ENCODE measurements at regions not wholly inside any gene's neighbourhood (a gene's known extent, or its start where the extent isn't known, plus 50 kb on each side); places are given as distances from the start of the nearest gene placed in this dataset.

DNA sequence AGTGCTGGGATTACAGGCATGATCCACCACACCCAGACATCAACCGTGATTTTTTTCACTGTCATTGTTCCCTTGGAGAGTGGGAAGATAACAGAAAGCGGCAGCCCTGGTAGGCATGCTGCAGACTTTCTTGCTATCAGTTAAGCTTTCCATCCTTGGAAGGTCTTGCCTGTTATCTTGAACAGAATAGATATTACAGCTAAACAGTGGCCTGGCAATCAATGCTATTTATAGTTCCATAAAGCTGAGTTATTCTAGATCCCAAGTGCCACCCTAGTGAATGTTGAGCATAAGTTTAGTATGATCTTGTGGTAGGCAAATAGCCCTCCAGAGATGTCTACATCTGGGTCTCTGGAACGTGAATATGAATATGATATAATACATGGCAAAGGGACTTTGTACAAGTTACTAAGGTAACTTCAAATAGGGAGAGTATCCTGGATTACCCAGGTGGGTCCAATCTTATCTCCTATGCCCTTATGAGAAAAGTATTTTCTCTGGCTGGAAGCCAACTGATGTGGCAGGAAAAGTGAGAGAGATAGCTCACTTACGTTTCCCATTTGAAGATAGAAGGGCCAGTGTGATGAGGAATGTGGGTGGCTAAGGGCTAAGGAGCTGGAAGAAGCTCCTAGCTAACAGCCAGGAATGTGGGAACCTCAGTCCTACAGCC lies 609.1 kb upstream of the IGFBP3 start:
- Mint-ChIP-seq H3K9me3 (peaks cover 0 to 14% (median 6%) of the 10 kb centered on the region in 8 donors), H3K27ac (no peak overlapping the region), H3K4me1 (no peaks in the 10 kb centered on the region), H3K4me3 (no peak overlapping the region), H3K27me3 (no peaks in the 10 kb centered on the region), H3K36me3 (no peaks in the 10 kb centered on the region)
- H3K4me1 ChIP-seq (ENCODE audit: insufficient read depth, low read length) = no peaks in the 10 kb centered on the region
- CTCF ChIA-PET (ENCODE audit: partially characterized antibody) = interaction anchor here (0.7 kb wide), 1 partner anchor 107 kb away, joined by 3 read pairs; no protein-coding TSS in a partner anchor
- H3K9me3 ChIP-seq (ENCODE audit: control insufficient read depth in 1 of 2, low read length in 2 of 2) = no peaks in the 10 kb centered on the region
- no peak for DNase-seq
- no peak overlapping the region for H3K4me3 ChIP-seq (ENCODE audit: low read length in 2 of 2)
- intact Hi-C loops (cut with micrococcal nuclease) = no loop called here
- H3K27ac ChIP-seq (ENCODE audit: low read depth, low read length) = no peak overlapping the region
- POLR2A ChIA-PET (ENCODE audit: partially characterized antibody) = no interaction called here
- H3K27me3 ChIP-seq (ENCODE audit: insufficient read depth, low read length) = no peaks in the 10 kb centered on the region
- no peaks in the 10 kb centered on the region for H3K36me3 ChIP-seq (ENCODE audit: insufficient read depth, low read length)

DNA sequence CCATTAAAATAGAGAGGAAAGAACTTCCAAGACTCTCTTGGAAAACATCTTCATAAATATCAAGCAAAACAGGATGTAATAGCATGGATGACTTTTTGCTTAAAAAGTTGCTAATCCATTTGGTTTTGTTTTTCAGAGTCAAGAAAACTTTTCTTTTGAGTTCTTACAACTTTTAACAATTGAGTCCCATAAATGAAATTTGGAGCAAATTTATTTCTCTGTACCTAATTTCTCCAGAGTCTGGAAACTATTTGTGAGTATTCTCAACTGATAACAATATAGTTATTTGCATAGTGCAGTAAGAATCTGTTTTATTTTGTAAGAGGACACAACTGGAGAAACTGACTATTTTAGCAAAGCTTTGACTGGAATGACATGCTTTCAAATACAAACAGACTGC lies 606.3 kb upstream of the IGFBP3 start:
- Mint-ChIP-seq H3K4me1 (no peaks in the 10 kb centered on the region), H3K9me3 (peaks cover 2 to 16% (median 10%) of the 10 kb centered on the region in 8 donors), H3K27me3 (no peaks in the 10 kb centered on the region), H3K36me3 (no peaks in the 10 kb centered on the region), H3K4me3 (no peak overlapping the region), H3K27ac (no peak overlapping the region)
- ChIA-PET CTCF (ENCODE audit: partially characterized antibody) (no interaction called here), POLR2A (ENCODE audit: partially characterized antibody) (no interaction called here)
- Histone ChIP-seq H3K4me3 (ENCODE audit: low read length in 2 of 2) (no peak overlapping the region), H3K27ac (ENCODE audit: low read depth, low read length) (no peak overlapping the region), H3K27me3 (ENCODE audit: insufficient read depth, low read length) (no peaks in the 10 kb centered on the region), H3K4me1 (ENCODE audit: insufficient read depth, low read length) (no peaks in the 10 kb centered on the region), H3K36me3 (ENCODE audit: insufficient read depth, low read length) (no peaks in the 10 kb centered on the region), H3K9me3 (ENCODE audit: control insufficient read depth in 1 of 2, low read length in 2 of 2) (no peaks in the 10 kb centered on the region)
- intact Hi-C loops (cut with micrococcal nuclease) = no loop called here
- DNase-seq = no peak

DNA sequence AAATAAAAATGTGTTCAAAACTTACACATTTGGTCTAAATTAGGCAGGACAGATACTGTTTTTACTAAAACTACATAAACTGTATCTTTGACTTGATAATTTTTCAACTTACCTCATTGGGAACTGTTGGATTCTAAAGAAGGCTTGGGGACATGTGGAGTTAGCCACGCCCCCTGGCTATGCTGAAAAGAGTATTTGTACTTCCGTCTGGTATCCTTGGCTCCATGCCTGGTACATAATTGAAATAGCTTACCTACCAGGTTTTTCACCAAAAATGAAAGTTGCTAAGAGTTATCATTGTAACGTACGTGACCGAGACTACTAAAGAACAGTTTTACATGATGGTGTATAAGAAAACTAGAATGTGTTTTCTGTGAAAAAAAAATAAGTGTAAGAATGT lies 604.8 kb upstream of the IGFBP3 start:
- Histone ChIP-seq H3K27ac (ENCODE audit: low read depth, low read length) (no peak overlapping the region), H3K36me3 (ENCODE audit: insufficient read depth, low read length) (no peaks in the 10 kb centered on the region), H3K27me3 (ENCODE audit: insufficient read depth, low read length) (no peaks in the 10 kb centered on the region), H3K4me1 (ENCODE audit: insufficient read depth, low read length) (no peaks in the 10 kb centered on the region), H3K4me3 (ENCODE audit: low read length in 2 of 2) (no peak overlapping the region), H3K9me3 (ENCODE audit: control insufficient read depth in 1 of 2, low read length in 2 of 2) (no peaks in the 10 kb centered on the region)
- Mint-ChIP-seq H3K27me3 (no peaks in the 10 kb centered on the region), H3K4me1 (no peaks in the 10 kb centered on the region), H3K4me3 (no peak overlapping the region), H3K9me3 (peaks cover 2 to 16% (median 10%) of the 10 kb centered on the region in 8 donors), H3K36me3 (no peaks in the 10 kb centered on the region), H3K27ac (no peak overlapping the region)
- no peak for DNase-seq
- POLR2A ChIA-PET (ENCODE audit: partially characterized antibody) = no interaction called here
- intact Hi-C loops (cut with micrococcal nuclease) = no loop called here
- CTCF ChIA-PET (ENCODE audit: partially characterized antibody) = no interaction called here

DNA sequence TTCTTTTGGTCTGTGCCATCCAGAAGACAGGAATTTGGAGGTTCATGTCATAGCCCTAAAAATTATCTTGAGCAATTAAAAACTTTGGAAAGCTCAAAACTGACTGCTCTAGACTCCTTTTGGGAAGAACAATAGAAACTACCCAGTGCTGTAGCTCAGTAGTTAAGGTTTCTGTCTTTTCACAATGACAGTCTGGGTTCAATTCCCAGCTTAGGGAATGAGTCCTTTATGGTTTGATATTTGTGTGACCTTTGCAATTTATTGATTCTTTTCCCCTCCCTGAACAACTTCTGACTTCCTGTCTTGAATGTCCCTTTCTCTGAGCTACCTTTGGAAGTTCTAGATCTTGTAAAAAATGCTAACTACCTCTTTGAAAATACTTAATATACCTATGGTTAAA lies 603.3 kb upstream of the IGFBP3 start:
- H3K36me3 Mint-ChIP-seq = no peaks in the 10 kb centered on the region
- Histone ChIP-seq H3K36me3 (ENCODE audit: insufficient read depth, low read length) (no peaks in the 10 kb centered on the region), H3K9me3 (ENCODE audit: control insufficient read depth in 1 of 2, low read length in 2 of 2) (no peaks in the 10 kb centered on the region), H3K4me3 (ENCODE audit: low read length in 2 of 2) (no peak overlapping the region), H3K27me3 (ENCODE audit: insufficient read depth, low read length) (no peaks in the 10 kb centered on the region), H3K4me1 (ENCODE audit: insufficient read depth, low read length) (no peaks in the 10 kb centered on the region), H3K27ac (ENCODE audit: low read depth, low read length) (no peak overlapping the region)
- H3K27ac Mint-ChIP-seq = no peak overlapping the region
- H3K4me1 Mint-ChIP-seq = no peaks in the 10 kb centered on the region
- H3K27me3 Mint-ChIP-seq = no peaks in the 10 kb centered on the region
- H3K4me3 Mint-ChIP-seq = no peak overlapping the region
- ChIA-PET POLR2A (ENCODE audit: partially characterized antibody) (no interaction called here), CTCF (ENCODE audit: partially characterized antibody) (no interaction called here)
- DNase-seq = no peak
- intact Hi-C loops (cut with micrococcal nuclease) = no loop called here
- peaks cover 2 to 16% (median 9%) of the 10 kb centered on the region in 8 donors for H3K9me3 Mint-ChIP-seq

DNA sequence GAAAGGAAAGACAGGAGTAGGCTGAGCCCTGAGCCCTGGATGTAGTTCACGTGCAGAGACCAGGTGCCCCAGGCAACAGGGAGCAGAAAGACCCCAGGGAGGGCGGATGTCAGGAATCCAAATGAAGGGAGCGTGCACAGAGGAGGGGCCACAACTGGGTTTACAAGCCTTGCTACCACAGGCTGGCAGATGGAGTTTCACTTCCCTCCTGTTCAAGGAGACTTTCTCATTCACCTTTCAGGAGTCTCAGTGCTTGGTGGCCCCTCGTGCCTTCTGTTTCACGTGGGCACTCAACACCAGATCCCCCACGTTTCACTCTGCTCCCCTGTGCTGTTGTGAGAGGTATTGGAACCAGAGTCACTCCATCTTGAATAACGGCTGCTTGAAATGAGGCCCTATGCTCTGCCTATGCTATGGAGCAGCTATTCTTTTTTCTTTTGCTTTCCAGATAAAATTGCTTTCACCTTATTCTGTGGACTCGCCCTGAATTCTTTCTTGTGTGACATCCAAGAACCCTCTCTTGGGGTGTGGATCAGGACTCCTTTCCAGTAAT lies 601.4 kb upstream of the IGFBP3 start:
- POLR2A ChIA-PET (ENCODE audit: partially characterized antibody) = no interaction called here
- Histone ChIP-seq H3K9me3 (ENCODE audit: control insufficient read depth in 1 of 2, low read length in 2 of 2) (no peaks in the 10 kb centered on the region), H3K27ac (ENCODE audit: low read depth, low read length) (no peak overlapping the region), H3K36me3 (ENCODE audit: insufficient read depth, low read length) (no peaks in the 10 kb centered on the region), H3K27me3 (ENCODE audit: insufficient read depth, low read length) (no peaks in the 10 kb centered on the region), H3K4me3 (ENCODE audit: low read length in 2 of 2) (no peak overlapping the region), H3K4me1 (ENCODE audit: insufficient read depth, low read length) (no peaks in the 10 kb centered on the region)
- H3K27me3 Mint-ChIP-seq = no peaks in the 10 kb centered on the region
- H3K36me3 Mint-ChIP-seq = no peaks in the 10 kb centered on the region
- DNase-seq = no peak
- no peaks in the 10 kb centered on the region for H3K4me1 Mint-ChIP-seq
- CTCF ChIA-PET (ENCODE audit: partially characterized antibody) = no interaction called here
- peaks cover 0 to 16% (median 7%) of the 10 kb centered on the region in 8 donors for H3K9me3 Mint-ChIP-seq
- H3K4me3 Mint-ChIP-seq = no peak overlapping the region
- intact Hi-C loops (cut with micrococcal nuclease) = no loop called here
- no peak overlapping the region for H3K27ac Mint-ChIP-seq

DNA sequence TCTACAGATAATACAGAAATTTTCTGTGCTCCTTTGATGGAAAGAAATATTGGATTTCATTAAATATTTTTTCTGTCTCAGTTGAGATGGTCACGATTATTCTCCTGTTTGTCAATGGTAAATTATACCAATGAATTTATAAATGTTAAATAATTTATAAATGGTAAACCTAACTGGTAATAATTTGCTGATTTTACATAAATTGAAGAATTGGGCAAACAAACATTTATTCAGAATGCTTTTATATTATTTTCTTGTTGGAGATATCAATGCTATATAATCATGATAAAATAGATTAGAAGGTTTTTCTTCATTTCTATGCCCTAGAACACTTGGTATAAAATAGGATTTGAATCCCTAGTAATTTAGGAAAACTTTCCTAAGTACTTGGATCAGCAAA lies 597.6 kb upstream of the IGFBP3 start:
- no peaks in the 10 kb centered on the region for H3K9me3 ChIP-seq (ENCODE audit: control insufficient read depth in 1 of 2, low read length in 2 of 2)
- H3K36me3 Mint-ChIP-seq = no peaks in the 10 kb centered on the region
- intact Hi-C loops (cut with micrococcal nuclease) = no loop called here

DNA sequence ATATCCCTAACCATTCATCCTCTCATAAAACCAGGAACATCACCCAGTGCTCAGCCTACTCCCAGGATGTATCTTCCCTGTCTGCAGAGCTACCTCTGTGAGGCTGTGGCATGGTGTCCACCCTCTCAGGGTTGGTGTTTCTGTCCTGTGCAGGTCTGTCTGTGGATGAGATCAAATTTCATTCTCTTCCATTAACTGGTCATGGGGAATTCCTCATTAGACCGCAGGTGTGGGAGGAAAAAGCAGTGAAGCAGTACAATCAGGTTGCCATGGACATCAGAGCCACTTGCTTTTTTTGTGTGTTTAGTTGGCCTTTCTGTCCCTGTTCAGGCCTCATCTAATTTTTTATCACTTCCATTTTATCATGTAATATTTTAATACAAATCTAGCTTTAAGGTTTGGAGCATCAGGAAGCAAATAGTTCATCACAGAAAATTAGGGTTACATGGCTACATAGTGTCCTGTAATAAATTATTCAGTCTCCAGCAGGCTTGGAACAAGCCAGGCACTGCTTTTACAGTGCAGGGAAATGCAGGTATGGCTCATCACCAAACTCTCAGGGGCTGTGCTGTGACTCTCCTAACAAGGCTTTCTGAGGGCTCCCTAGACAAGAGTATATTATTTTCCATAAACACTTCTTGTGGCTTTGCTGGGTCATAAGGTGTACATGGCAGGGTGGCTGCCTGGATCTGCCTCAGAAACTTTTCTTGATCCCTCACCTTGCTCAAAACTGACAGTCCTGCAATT lies 594.9 kb upstream of the IGFBP3 start:
- H3K27ac ChIP-seq (ENCODE audit: low read depth, low read length) = no peak overlapping the region
- H3K4me3 Mint-ChIP-seq = no peak overlapping the region
- H3K9me3 ChIP-seq (ENCODE audit: control insufficient read depth in 1 of 2, low read length in 2 of 2) = no peaks in the 10 kb centered on the region
- H3K27me3 ChIP-seq (ENCODE audit: insufficient read depth, low read length) = no peaks in the 10 kb centered on the region
- DNase-seq = no peak
- intact Hi-C loops (cut with micrococcal nuclease) = no loop called here
- ChIA-PET POLR2A (ENCODE audit: partially characterized antibody) (no interaction called here), CTCF (ENCODE audit: partially characterized antibody) (no interaction called here)
- H3K36me3 Mint-ChIP-seq = no peaks in the 10 kb centered on the region
- no peaks in the 10 kb centered on the region for H3K27me3 Mint-ChIP-seq
- peaks cover 0 to 5% (median 3%) of the 10 kb centered on the region in 8 donors for H3K9me3 Mint-ChIP-seq
- no peaks in the 10 kb centered on the region for H3K36me3 ChIP-seq (ENCODE audit: insufficient read depth, low read length)
- no peak overlapping the region for H3K4me3 ChIP-seq (ENCODE audit: low read length in 2 of 2)
- no peaks in the 10 kb centered on the region for H3K4me1 Mint-ChIP-seq
- H3K27ac Mint-ChIP-seq = no peak overlapping the region
- H3K4me1 ChIP-seq (ENCODE audit: insufficient read depth, low read length) = no peaks in the 10 kb centered on the region

More for the DNA sequence above, 597.6 kb upstream of the IGFBP3 start:
- Histone ChIP-seq H3K27ac (ENCODE audit: low read depth, low read length) (no peak overlapping the region), H3K4me1 (ENCODE audit: insufficient read depth, low read length) (no peaks in the 10 kb centered on the region), H3K27me3 (ENCODE audit: insufficient read depth, low read length) (no peaks in the 10 kb centered on the region), H3K36me3 (ENCODE audit: insufficient read depth, low read length) (no peaks in the 10 kb centered on the region), H3K4me3 (ENCODE audit: low read length in 2 of 2) (no peak overlapping the region)
- Mint-ChIP-seq H3K4me3 (no peak overlapping the region), H3K4me1 (no peaks in the 10 kb centered on the region), H3K27ac (no peak overlapping the region), H3K27me3 (no peaks in the 10 kb centered on the region), H3K9me3 (peaks cover under 1 to 8% (median 3%) of the 10 kb centered on the region in 8 donors)
- DNase-seq = no peak
- ChIA-PET POLR2A (ENCODE audit: partially characterized antibody) (no interaction called here), CTCF (ENCODE audit: partially characterized antibody) (no interaction called here)
